ENCODE measurements at regions not wholly inside any gene's neighbourhood (a gene's known extent, or its start where the extent isn't known, plus 50 kb on each side); places are given as distances from the start of the nearest gene placed in this dataset.

DNA sequence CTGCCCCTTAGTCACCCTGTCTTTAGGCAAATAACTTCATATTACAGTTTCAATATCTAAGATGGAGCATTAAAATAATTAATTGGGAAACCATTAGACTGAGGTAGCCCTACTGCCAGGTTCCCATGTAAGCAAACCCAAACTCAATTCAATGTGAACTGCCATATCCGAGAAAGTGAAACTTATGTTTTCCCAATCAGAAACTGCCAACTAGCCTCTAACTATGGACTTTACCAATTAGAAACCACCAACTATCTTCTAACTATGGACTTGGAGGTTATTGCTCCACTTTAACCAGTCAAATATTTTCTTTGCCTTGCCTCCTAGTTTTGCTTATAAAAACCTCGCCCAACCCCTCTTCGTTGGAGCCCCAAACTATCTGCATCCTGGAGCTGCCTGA is 218.5 kb downstream of the ENC1 start:
- FAIRE-seq (no peak), DNase-seq (ENCODE audit: low read depth in 1 of 2, low spot score in 2 of 2) (no peak)
- Histone ChIP-seq H3K36me3 (ENCODE audit: control insufficient read depth in 2 of 4, insufficient read depth in 4 of 4, low read length in 3 of 4) (no peaks in the 10 kb centered on the region), H2AK5ac (ENCODE audit: low read depth, low read length) (no peak overlapping the region), H3K4ac (replicated peaks; ENCODE audit: insufficient read length, low read depth, low read length) (no peak overlapping the region), H2AFZ (ENCODE audit: low read length) (no peak overlapping the region), H3K18ac (ENCODE audit: extremely low read depth, low read length) (no peak overlapping the region), H4K91ac (replicated peaks; ENCODE audit: insufficient read length, low read length) (no peak overlapping the region), H3K27ac (ENCODE audit: low read depth, low read length) (no peak overlapping the region), H3K4me3 (ENCODE audit: extremely low read depth in 1 of 4, insufficient read depth in 2 of 4, low read depth in 3 of 4, low read length in 4 of 4) (no peak overlapping the region), H2BK5ac (ENCODE audit: low read depth, low read length) (no peak overlapping the region), H4K5ac (ENCODE audit: insufficient read length, low read depth, low read length) (no peak overlapping the region), H2BK15ac (ENCODE audit: low read length) (no peak overlapping the region), H3K4me1 (replicated peaks in 1 of 4; ENCODE audit: control insufficient read depth in 3 of 4, insufficient read depth in 4 of 4, low read length in 3 of 4) (no peaks in the 10 kb centered on the region), H3K79me2 (ENCODE audit: control insufficient read depth in 1 of 2, insufficient read depth in 2 of 2, low read length in 2 of 2) (no peaks in the 10 kb centered on the region), H3K4me2 (ENCODE audit: insufficient read depth in 1 of 2, low read depth in 2 of 2, low read length in 2 of 2) (no peak overlapping the region), H2BK20ac (ENCODE audit: low read length) (no peak overlapping the region), H3K23me2 (ENCODE audit: low read depth, low read length) (no peaks in the 10 kb centered on the region; the same call in 1 of the 2 replicates), H3K14ac (ENCODE audit: insufficient read length) (no peak overlapping the region), H3K9me3 (ENCODE audit: insufficient read depth in 2 of 2, low read depth in 1 of 2, low read length in 1 of 2) (no peaks in the 10 kb centered on the region), H3K79me1 (ENCODE audit: low read depth, low read length) (no peaks in the 10 kb centered on the region), H4K20me1 (replicated peaks in 1 of 2; ENCODE audit: control insufficient read depth in 1 of 2, insufficient read depth in 2 of 2, low read length in 2 of 2) (no peaks in the 10 kb centered on the region), H4K8ac (ENCODE audit: extremely low read depth, insufficient read depth, low read length) (no peak overlapping the region), H2BK120ac (replicated peaks; ENCODE audit: low read depth, low read length) (no peak overlapping the region), H3K23ac (ENCODE audit: insufficient read length) (no peak overlapping the region), H3K56ac (replicated peaks; ENCODE audit: insufficient read length, low read depth, low read length) (no peak overlapping the region), H2BK12ac (ENCODE audit: low read depth, low read length) (no peak overlapping the region), H3K9ac (replicated peaks in 1 of 4; ENCODE audit: extremely low read depth in 1 of 4, low read depth in 3 of 4, low read length in 3 of 4) (no peak overlapping the region), H3K27me3 (replicated peaks in 1 of 4; ENCODE audit: control insufficient read depth in 3 of 4, extremely low read depth in 1 of 4, insufficient read depth in 3 of 4, low read length in 3 of 4) (no peaks in the 10 kb centered on the region)
- POLR2A ChIA-PET (ENCODE audit: partially characterized antibody): no interaction called here
- CTCF ChIA-PET (ENCODE audit: partially characterized antibody): no interaction called here
- 87% methylated on average over 3 of the region's 3 CpGs; no CpG with 5 or more reads in 1 of the 2 experiments for WGBS, 2 experiments (ENCODE audit: extremely low coverage in 1 of 2, insufficient coverage in 1 of 2, insufficient read length in 1 of 2, insufficient replicate concordance in 2 of 2, low coverage in 1 of 2, low lambda C conversion rate in 2 of 2, missing lambda C conversion rate in 1 of 2)
- TF ChIP-seq, protein P1, sequence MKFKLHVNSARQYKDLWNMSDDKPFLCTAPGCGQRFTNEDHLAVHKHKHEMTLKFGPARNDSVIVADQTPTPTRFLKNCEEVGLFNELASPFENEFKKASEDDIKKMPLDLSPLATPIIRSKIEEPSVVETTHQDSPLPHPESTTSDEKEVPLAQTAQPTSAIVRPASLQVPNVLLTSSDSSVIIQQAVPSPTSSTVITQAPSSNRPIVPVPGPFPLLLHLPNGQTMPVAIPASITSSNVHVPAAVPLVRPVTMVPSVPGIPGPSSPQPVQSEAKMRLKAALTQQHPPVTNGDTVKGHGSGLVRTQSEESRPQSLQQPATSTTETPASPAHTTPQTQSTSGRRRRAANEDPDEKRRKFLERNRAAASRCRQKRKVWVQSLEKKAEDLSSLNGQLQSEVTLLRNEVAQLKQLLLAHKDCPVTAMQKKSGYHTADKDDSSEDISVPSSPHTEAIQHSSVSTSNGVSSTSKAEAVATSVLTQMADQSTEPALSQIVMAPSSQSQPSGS (IDR thresholded peaks at IDR 0.05; ENCODE audit: low read length): no peak
- TF ChIP-seq JUN (IDR thresholded peaks at IDR 0.05; ENCODE audit: low read depth, low read length): no peak
- TF ChIP-seq, protein P2, sequence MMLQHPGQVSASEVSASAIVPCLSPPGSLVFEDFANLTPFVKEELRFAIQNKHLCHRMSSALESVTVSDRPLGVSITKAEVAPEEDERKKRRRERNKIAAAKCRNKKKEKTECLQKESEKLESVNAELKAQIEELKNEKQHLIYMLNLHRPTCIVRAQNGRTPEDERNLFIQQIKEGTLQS (IDR thresholded peaks at IDR 0.05; ENCODE audit: insufficient read depth, low read depth, low read length): no peak
- no peak for TF ChIP-seq SIN3A (conservative IDR thresholded peaks at IDR 0.05 in 1 of 2, IDR thresholded peaks at IDR 0.05 in 1 of 2; ENCODE audit: low read depth in 1 of 2, low read length in 2 of 2)
- no peak for TF ChIP-seq TBP (IDR thresholded peaks at IDR 0.05; ENCODE audit: low read depth, low read length)
- no peak for TF ChIP-seq CHD2 (IDR thresholded peaks at IDR 0.05; ENCODE audit: low read length)
- no peak for TF ChIP-seq GTF2F1 (IDR thresholded peaks at IDR 0.05; ENCODE audit: borderline replicate concordance, low read depth, low read length)
- no peak for TF ChIP-seq CBX8 (IDR thresholded peaks at IDR 0.05; ENCODE audit: borderline replicate concordance, low read depth, low read length)
- TF ChIP-seq, protein P3, sequence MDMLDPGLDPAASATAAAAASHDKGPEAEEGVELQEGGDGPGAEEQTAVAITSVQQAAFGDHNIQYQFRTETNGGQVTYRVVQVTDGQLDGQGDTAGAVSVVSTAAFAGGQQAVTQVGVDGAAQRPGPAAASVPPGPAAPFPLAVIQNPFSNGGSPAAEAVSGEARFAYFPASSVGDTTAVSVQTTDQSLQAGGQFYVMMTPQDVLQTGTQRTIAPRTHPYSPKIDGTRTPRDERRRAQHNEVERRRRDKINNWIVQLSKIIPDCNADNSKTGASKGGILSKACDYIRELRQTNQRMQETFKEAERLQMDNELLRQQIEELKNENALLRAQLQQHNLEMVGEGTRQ (IDR thresholded peaks at IDR 0.05; ENCODE audit: low read length): no peak
